Caco-2 (cell line): ENCODE measurements at regions not wholly inside any gene's neighbourhood (a gene's known extent, or its start where the extent isn't known, plus 50 kb on each side); places are given as distances from the start of the nearest gene placed in this dataset.

ENCODE experiments used
- BruUV-seq: library from RNA; stranded (reverse); fragments of 400-500 nt; replicated peaks from 2 replicates; lab custom pipeline; 2021; lab: Mats Ljungman, UMichigan
- CTCF ChIA-PET: fragments of 300-600 bp; sonication (Branson Sonifier 250); formaldehyde crosslinking; loops from one replicate; lab custom pipeline; 2022; ENCODE audit warnings: antibody characterized with exemption; lab: Charles Lee
- POLR2A ChIA-PET: fragments of 300-600 bp; sonication (Branson Sonifier 250); formaldehyde crosslinking; loops from one replicate; lab custom pipeline; 2022; ENCODE audit warnings: antibody characterized with exemption; lab: Charles Lee
- DNase-seq, 2 experiments: peaks; one replicate each; pipeline versions ENCODE4 v3.0.0 to v3.0.0-alpha.2; 2020 to 2022
- H3K27me3 ChIP-seq: replicated peaks from 2 replicates; pipeline ENCODE4 v1.6.0; 2011; ENCODE audit warnings: low read length; ENCODE audit not compliant: control insufficient read depth, insufficient read depth
- H3K36me3 ChIP-seq: 2 replicates; pipeline ENCODE4 v1.5.1; 2011; ENCODE audit warnings: low read length; ENCODE audit not compliant: control insufficient read depth, insufficient read depth
- H3K4me1 ChIP-seq: fragments of 250-450 bp; sonication (Bioruptor Pico); 2 replicates; pipeline ENCODE4 v1.5.1; 2020; ENCODE audit warnings: mild to moderate bottlenecking
- H3K4me3 ChIP-seq: 2 replicates; pipeline ENCODE4 v1.5.1; 2011; ENCODE audit warnings: low read depth, mild to moderate bottlenecking, control low read depth, low read length
- H3K9me3 ChIP-seq: fragments of 250-450 bp; sonication (Bioruptor Pico); 2 replicates; pipeline ENCODE4 v1.5.1; 2020; ENCODE audit warnings: mild to moderate bottlenecking, moderate library complexity
- H3K27ac Mint-ChIP-seq: one replicate; pipeline ENCODE4 v1.8.0; 2022; ENCODE audit warnings: mixed read lengths; ENCODE audit not compliant: unreplicated experiment
- H3K27me3 Mint-ChIP-seq: one replicate; pipeline ENCODE4 v1.8.0; 2022; ENCODE audit warnings: mixed read lengths; ENCODE audit not compliant: insufficient read depth, unreplicated experiment
- H3K36me3 Mint-ChIP-seq: one replicate; pipeline ENCODE4 v1.8.0; 2022; ENCODE audit warnings: mild to moderate bottlenecking, mixed read lengths; ENCODE audit not compliant: insufficient read depth, unreplicated experiment
- H3K4me1 Mint-ChIP-seq: one replicate; pipeline ENCODE4 v1.8.0; 2022; ENCODE audit warnings: low read depth, mixed read lengths; ENCODE audit not compliant: unreplicated experiment
- H3K4me3 Mint-ChIP-seq: one replicate; pipeline ENCODE4 v1.8.0; 2022; ENCODE audit warnings: mild to moderate bottlenecking, moderate library complexity, mixed read lengths; ENCODE audit not compliant: unreplicated experiment
- H3K9me3 Mint-ChIP-seq: one replicate; pipeline ENCODE4 v1.8.0; 2022; ENCODE audit warnings: mixed read lengths; ENCODE audit not compliant: unreplicated experiment
- CTCF ChIP-seq, 2 experiments: fragments of 200-600 bp in 1 of 2; IDR thresholded peaks; 1 replicate in 1 of 2; 2 replicates in 1 of 2; pipeline versions ENCODE4 v1.5.1 to v1.8.0; 2011 to 2022; ENCODE audit warnings: antibody characterized with exemption in 1 of 2, control low read depth in 1 of 2, inconsistent platforms in 1 of 2, low read depth in 1 of 2, low read length in 1 of 2, mild to moderate bottlenecking in 1 of 2, moderate library complexity in 1 of 2; ENCODE audit not compliant: insufficient read depth in 1 of 2, severe bottlenecking in 1 of 2, unreplicated experiment in 1 of 2
- intact Hi-C: fragments of 100-400 bp; cut with micrococcal nuclease; formaldehyde crosslinking; loops from one replicate; pipeline ENCODE4 v1.10.0; 2022; ENCODE audit not compliant: unreplicated experiment

GRCh38 chr2:182542501-182543258, 115.8 kb upstream of the PDE1A start:
- POLR2A ChIA-PET: no interaction called here

GRCh38 chr2:182543741-182544525, 117.1 kb upstream of the PDE1A start:
- POLR2A ChIA-PET: no interaction called here

More at GRCh38 chr2:182542501-182543258, 115.8 kb upstream of the PDE1A start:
- BruUV-seq: no TSS peak
- Mint-ChIP-seq H3K4me1 (no peaks in the 10 kb centered on the region), H3K36me3 (no peaks in the 10 kb centered on the region), H3K27me3 (peaks cover 9% of the 10 kb centered on the region), H3K4me3 (no peak overlapping the region), H3K9me3 (no peaks in the 10 kb centered on the region), H3K27ac (no peak overlapping the region)
- Histone ChIP-seq H3K4me3 (no peak overlapping the region), H3K36me3 (no peaks in the 10 kb centered on the region), H3K9me3 (no peaks in the 10 kb centered on the region; the same call in 1 of the 2 replicates), H3K27me3 (no peaks in the 10 kb centered on the region), H3K4me1 (no peaks in the 10 kb centered on the region)
- CTCF ChIA-PET: no interaction called here
- intact Hi-C loops: no loop called here
- no peak for DNase-seq
- TF ChIP-seq CTCF (IDR thresholded peaks at IDR 0.05; ENCODE audit: insufficient read depth in 1 of 2, low read depth in 1 of 2, low read length in 1 of 2, severe bottlenecking in 1 of 2, unreplicated experiment in 1 of 2): no peak

More at GRCh38 chr2:182543741-182544525, 117.1 kb upstream of the PDE1A start:
- no peaks in the 10 kb centered on the region for H3K4me1 ChIP-seq
- H3K9me3 Mint-ChIP-seq: no peaks in the 10 kb centered on the region
- no peaks in the 10 kb centered on the region for H3K36me3 ChIP-seq
- DNase-seq: no peak
- no peak overlapping the region for H3K4me3 ChIP-seq
- intact Hi-C loops: no loop called here
- no peaks in the 10 kb centered on the region; the same call in 1 of the 2 replicates for H3K9me3 ChIP-seq
- CTCF ChIA-PET: no interaction called here
- TF ChIP-seq CTCF (IDR thresholded peaks at IDR 0.05; ENCODE audit: insufficient read depth in 1 of 2, low read depth in 1 of 2, low read length in 1 of 2, severe bottlenecking in 1 of 2, unreplicated experiment in 1 of 2): no peak
- peaks cover 9% of the 10 kb centered on the region for H3K27me3 Mint-ChIP-seq
- no peaks in the 10 kb centered on the region for H3K36me3 Mint-ChIP-seq
- no peaks in the 10 kb centered on the region for H3K27me3 ChIP-seq
- H3K27ac Mint-ChIP-seq: no peak overlapping the region
- no TSS peak for BruUV-seq
- no peak overlapping the region for H3K4me3 Mint-ChIP-seq
- no peaks in the 10 kb centered on the region for H3K4me1 Mint-ChIP-seq
